ENCODE measurements at regions not wholly inside any gene's neighbourhood (a gene's known extent, or its start where the extent isn't known, plus 50 kb on each side); places are given as distances from the start of the nearest gene placed in this dataset.

DNA sequence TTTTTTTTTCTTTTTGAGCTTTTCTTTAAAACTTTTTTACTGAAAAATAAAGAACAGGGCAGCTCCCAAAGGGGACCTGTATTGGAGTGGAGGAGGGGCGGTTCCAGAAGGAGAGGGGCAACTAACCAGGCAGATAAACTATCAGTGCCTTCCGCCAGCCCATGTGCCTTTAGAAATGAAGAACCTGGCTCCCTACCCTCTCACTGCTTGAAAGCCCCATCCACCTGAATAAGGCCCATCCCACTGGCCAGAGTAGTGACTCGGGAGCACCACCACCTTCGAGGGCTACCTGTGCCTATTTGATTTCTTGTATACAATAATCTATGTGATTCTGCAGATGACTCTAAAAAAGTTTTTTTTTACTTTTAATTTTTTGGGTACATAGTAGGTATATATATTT is 276.7 kb downstream of the PSAT1 start:
- TF ChIP-seq, protein P1, sequence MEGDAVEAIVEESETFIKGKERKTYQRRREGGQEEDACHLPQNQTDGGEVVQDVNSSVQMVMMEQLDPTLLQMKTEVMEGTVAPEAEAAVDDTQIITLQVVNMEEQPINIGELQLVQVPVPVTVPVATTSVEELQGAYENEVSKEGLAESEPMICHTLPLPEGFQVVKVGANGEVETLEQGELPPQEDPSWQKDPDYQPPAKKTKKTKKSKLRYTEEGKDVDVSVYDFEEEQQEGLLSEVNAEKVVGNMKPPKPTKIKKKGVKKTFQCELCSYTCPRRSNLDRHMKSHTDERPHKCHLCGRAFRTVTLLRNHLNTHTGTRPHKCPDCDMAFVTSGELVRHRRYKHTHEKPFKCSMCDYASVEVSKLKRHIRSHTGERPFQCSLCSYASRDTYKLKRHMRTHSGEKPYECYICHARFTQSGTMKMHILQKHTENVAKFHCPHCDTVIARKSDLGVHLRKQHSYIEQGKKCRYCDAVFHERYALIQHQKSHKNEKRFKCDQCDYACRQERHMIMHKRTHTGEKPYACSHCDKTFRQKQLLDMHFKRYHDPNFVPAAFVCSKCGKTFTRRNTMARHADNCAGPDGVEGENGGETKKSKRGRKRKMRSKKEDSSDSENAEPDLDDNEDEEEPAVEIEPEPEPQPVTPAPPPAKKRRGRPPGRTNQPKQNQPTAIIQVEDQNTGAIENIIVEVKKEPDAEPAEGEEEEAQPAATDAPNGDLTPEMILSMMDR (conservative IDR thresholded peaks at IDR 0.05 in 1 of 2, IDR thresholded peaks at IDR 0.05 in 1 of 2; ENCODE audit: extremely low read depth in 1 of 2, insufficient read depth in 1 of 2, low read depth in 1 of 2, low read length in 2 of 2), result no peak
- no peak for TF ChIP-seq EZH2 (IDR thresholded peaks at IDR 0.05; ENCODE audit: borderline replicate concordance, low read length)
